WTC11 (cell line): ENCODE measurements at regions not wholly inside any gene's neighbourhood (a gene's known extent, or its start where the extent isn't known, plus 50 kb on each side); places are given as distances from the start of the nearest gene placed in this dataset.

Source experiments
- ATF1 ChIP-seq: sonication (generic); formaldehyde crosslinking; IDR thresholded peaks from 2 replicates; pipeline ENCODE4 v1.8.1; 2023; ENCODE audit warnings: mild to moderate bottlenecking, moderate library complexity, missing genetic modification reagents
- ATF3 ChIP-seq: sonication (generic); formaldehyde crosslinking; conservative IDR thresholded peaks from 2 replicates; pipeline ENCODE4 v1.8.1; 2022; ENCODE audit warnings: mild to moderate bottlenecking, missing genetic modification reagents
- CBFB ChIP-seq: sonication (generic); formaldehyde crosslinking; IDR thresholded peaks from 2 replicates; pipeline ENCODE4 v1.8.1; 2022; ENCODE audit warnings: mild to moderate bottlenecking, low read depth, missing genetic modification reagents
- CTCF ChIP-seq: fragments of 200-600 bp; IDR thresholded peaks from 2 replicates; pipeline ENCODE4 v1.8.0; 2022; ENCODE audit warnings: antibody characterized with exemption
- ELF4 ChIP-seq: sonication (generic); formaldehyde crosslinking; IDR thresholded peaks from 2 replicates; pipeline ENCODE4 v1.8.1; 2022; ENCODE audit warnings: low read depth, mild to moderate bottlenecking, moderate library complexity, missing genetic modification reagents
- IRF2 ChIP-seq: sonication (generic); formaldehyde crosslinking; IDR thresholded peaks from 2 replicates; pipeline ENCODE4 v1.8.0; 2022; ENCODE audit warnings: low read depth, missing genetic modification reagents, borderline replicate concordance
- JUN ChIP-seq: sonication (generic); formaldehyde crosslinking; IDR thresholded peaks from 2 replicates; pipeline ENCODE4 v1.8.0; 2023; ENCODE audit warnings: mild to moderate bottlenecking, missing genetic modification reagents
- MAX ChIP-seq: sonication (generic); formaldehyde crosslinking; IDR thresholded peaks from 2 replicates; pipeline ENCODE4 v1.8.0; 2022; ENCODE audit warnings: mild to moderate bottlenecking, missing genetic modification reagents
- NR3C1 ChIP-seq: sonication (generic); formaldehyde crosslinking; conservative IDR thresholded peaks from 2 replicates; pipeline ENCODE4 v1.8.1; 2023; ENCODE audit warnings: low read depth, mild to moderate bottlenecking, missing genetic modification reagents
- SP1 ChIP-seq: sonication (generic); formaldehyde crosslinking; conservative IDR thresholded peaks from 2 replicates; pipeline ENCODE4 v1.8.1; 2022; ENCODE audit warnings: missing genetic modification reagents
- TF ChIP-seq, protein P1 (sequence below): sonication (generic); formaldehyde crosslinking; IDR thresholded peaks from 2 replicates; pipeline ENCODE4 v1.8.0; 2022; ENCODE audit warnings: mild to moderate bottlenecking, missing genetic modification reagents

- TF ChIP-seq IRF2 (CRISPR knock-in tag) (no peak), CTCF (no peak), NR3C1 (CRISPR knock-in tag) (no peak), ATF3 (no peak), ATF1 (CRISPR knock-in tag) (no peak), MAX (no peak), SP1 (CRISPR knock-in tag) (no peak), JUN (CRISPR knock-in tag) (no peak), ELF4 (CRISPR knock-in tag) (no peak), CBFB (CRISPR knock-in tag) (no peak)
- TF ChIP-seq, protein P1, sequence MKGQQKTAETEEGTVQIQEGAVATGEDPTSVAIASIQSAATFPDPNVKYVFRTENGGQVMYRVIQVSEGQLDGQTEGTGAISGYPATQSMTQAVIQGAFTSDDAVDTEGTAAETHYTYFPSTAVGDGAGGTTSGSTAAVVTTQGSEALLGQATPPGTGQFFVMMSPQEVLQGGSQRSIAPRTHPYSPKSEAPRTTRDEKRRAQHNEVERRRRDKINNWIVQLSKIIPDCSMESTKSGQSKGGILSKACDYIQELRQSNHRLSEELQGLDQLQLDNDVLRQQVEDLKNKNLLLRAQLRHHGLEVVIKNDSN (CRISPR knock-in tag) = no peak
Observed at GRCh38 chr3:115500795-115501194, 122.5 kb upstream of the GAP43 start.
